ENCODE measurements at regions not wholly inside any gene's neighbourhood (a gene's known extent, or its start where the extent isn't known, plus 50 kb on each side); places are given as distances from the start of the nearest gene placed in this dataset.

- no peak for TF ChIP-seq EZH2phosphoT487 (IDR thresholded peaks at IDR 0.05; ENCODE audit: borderline replicate concordance, low read length)
- TF ChIP-seq CTCF (conservative IDR thresholded peaks at IDR 0.05; ENCODE audit: low read depth, low read length) = no peak
Measured at GRCh38 chr7:117950601-117951260, 77.5 kb upstream of the CTTNBP2 start.
